Fibroblast of lung (primary cell): ENCODE measurements at regions not wholly inside any gene's neighbourhood (a gene's known extent, or its start where the extent isn't known, plus 50 kb on each side); places are given as distances from the start of the nearest gene placed in this dataset.

Source experiments
- DNase-seq, 2 donors: peaks; one replicate each; pipeline versions ENCODE4 v3.0.0 to v3.0.0-alpha.2; 2010; ENCODE audit warnings: low read depth in 2 of 2
- H2AFZ ChIP-seq: 2 replicates; pipeline ENCODE4 v1.5.1; 2012; ENCODE audit warnings: low read length, control low read depth, inconsistent platforms
- H3K27ac ChIP-seq: 2 replicates; pipeline ENCODE4 v1.5.1; 2011; ENCODE audit warnings: low read length, control low read depth; ENCODE audit not compliant: insufficient read depth
- H3K27me3 ChIP-seq: 2 replicates; pipeline ENCODE4 v1.5.1; 2011; ENCODE audit warnings: mild to moderate bottlenecking, low read length; ENCODE audit not compliant: control insufficient read depth, insufficient read depth
- H3K36me3 ChIP-seq: 2 replicates; pipeline ENCODE4 v1.5.1; 2011; ENCODE audit warnings: low read length; ENCODE audit not compliant: control insufficient read depth, insufficient read depth
- H3K4me1 ChIP-seq: 2 replicates; pipeline ENCODE4 v1.5.1; 2011; ENCODE audit warnings: low read length; ENCODE audit not compliant: control insufficient read depth, insufficient read depth; ENCODE audit errors: extremely low read depth
- H3K4me2 ChIP-seq: 2 replicates; pipeline ENCODE4 v1.5.1; 2011; ENCODE audit warnings: low read length, control low read depth; ENCODE audit not compliant: insufficient read depth; ENCODE audit errors: extremely low read depth
- H3K4me3 ChIP-seq, 4 experiments: fragments of 200-600 bp in 1 of 4; sonication (generic) in 1 of 4; replicated peaks in 1 of 4; 2 replicates each; pipeline ENCODE4 v1.5.1; 2011 to 2016; ENCODE audit warnings: low read length in 4 of 4, low read depth in 3 of 4, mild to moderate bottlenecking in 3 of 4, control low read depth in 2 of 4, inconsistent platforms in 1 of 4, mixed read lengths in 1 of 4; ENCODE audit not compliant: insufficient read depth in 1 of 4; ENCODE audit errors: control extremely low read depth in 1 of 4
- H3K79me2 ChIP-seq: 2 replicates; pipeline ENCODE4 v1.5.1; 2012; ENCODE audit warnings: mild to moderate bottlenecking, low read length, inconsistent platforms; ENCODE audit not compliant: control insufficient read depth, insufficient read depth
- H3K9ac ChIP-seq: 2 replicates; pipeline ENCODE4 v1.5.1; 2011; ENCODE audit warnings: mild to moderate bottlenecking, low read length, control low read depth; ENCODE audit not compliant: insufficient read depth
- H3K9me3 ChIP-seq: 2 replicates; pipeline ENCODE4 v1.5.1; 2012; ENCODE audit warnings: low read depth, low read length; ENCODE audit not compliant: control insufficient read depth, insufficient read depth
- H4K20me1 ChIP-seq: 2 replicates; pipeline ENCODE4 v1.5.1; 2011; ENCODE audit warnings: low read length; ENCODE audit not compliant: control insufficient read depth, insufficient read depth; ENCODE audit errors: extremely low read depth
- CTCF ChIP-seq, 2 donors: IDR thresholded peaks in 1 of 2; conservative IDR thresholded peaks in 1 of 2; 1 replicate in 1 of 2; 2 replicates in 1 of 2; pipeline ENCODE4 v1.5.1; 2011 to 2012; ENCODE audit warnings: low read length in 2 of 2, control low read depth in 1 of 2, inconsistent platforms in 1 of 2, low read depth in 1 of 2, mild to moderate bottlenecking in 1 of 2
- EZH2 ChIP-seq: IDR thresholded peaks from 2 replicates; pipeline ENCODE4 v1.5.1; 2012; ENCODE audit warnings: low read length, control low read depth, mild to moderate bottlenecking; ENCODE audit errors: missing control alignments

GRCh38 chr2:181198183-181198864 lies 217.9 kb downstream of the UBE2E3 start:
- Histone ChIP-seq H3K4me2 (no peak overlapping the region), H3K4me1 (no peaks in the 10 kb centered on the region), H3K27ac (no peak overlapping the region), H3K9ac (no peak overlapping the region), H3K27me3 (no peaks in the 10 kb centered on the region), H3K9me3 (no peaks in the 10 kb centered on the region), H3K4me3 (no peak overlapping the region), H3K79me2 (no peaks in the 10 kb centered on the region), H4K20me1 (no peaks in the 10 kb centered on the region), H3K36me3 (no peaks in the 10 kb centered on the region), H2AFZ (no peak overlapping the region)
- TF ChIP-seq EZH2 (no peak), CTCF (conservative IDR thresholded peaks at IDR 0.05 in 1 of 2, IDR thresholded peaks at IDR 0.05 in 1 of 2; ENCODE audit: low read depth in 1 of 2, low read length in 2 of 2) (no peak)
- DNase-seq, result no peak

- Histone ChIP-seq H3K4me2 (peak overlapping the region; percentile 35), H3K79me2 (no peaks in the 10 kb centered on the region), H3K36me3 (no peaks in the 10 kb centered on the region), H3K9ac (no peak overlapping the region), H2AFZ (no peak overlapping the region), H3K4me3 (no peak overlapping the region), H3K27me3 (no peaks in the 10 kb centered on the region), H3K4me1 (no peaks in the 10 kb centered on the region), H4K20me1 (no peaks in the 10 kb centered on the region), H3K27ac (peak overlapping the region; percentile 10), H3K9me3 (no peaks in the 10 kb centered on the region)
- no peak for TF ChIP-seq CTCF (conservative IDR thresholded peaks at IDR 0.05 in 1 of 2, IDR thresholded peaks at IDR 0.05 in 1 of 2; ENCODE audit: low read depth in 1 of 2, low read length in 2 of 2)
- TF ChIP-seq EZH2, result no peak
- peak; percentile 75 to 93 for DNase-seq
Measured at GRCh38 chr2:181203412-181203811, 223.0 kb downstream of the UBE2E3 start.

GRCh38 chr2:181203916-181204315 lies 223.5 kb downstream of the UBE2E3 start:
- no peaks in the 10 kb centered on the region for H4K20me1 ChIP-seq
- no peak overlapping the region for H3K4me2 ChIP-seq
- no peaks in the 10 kb centered on the region for H3K4me1 ChIP-seq
- H3K9me3 ChIP-seq, result no peaks in the 10 kb centered on the region
- no peak overlapping the region for H3K9ac ChIP-seq
- no peak overlapping the region for H2AFZ ChIP-seq
- H3K27me3 ChIP-seq, result no peaks in the 10 kb centered on the region
- no peaks in the 10 kb centered on the region for H3K36me3 ChIP-seq
- H3K4me3 ChIP-seq, result no peak overlapping the region
- DNase-seq, result peak; percentile 3 to 39
- no peak overlapping the region for H3K27ac ChIP-seq
- TF ChIP-seq EZH2 (no peak), CTCF (conservative IDR thresholded peaks at IDR 0.05 in 1 of 2, IDR thresholded peaks at IDR 0.05 in 1 of 2; ENCODE audit: low read depth in 1 of 2, low read length in 2 of 2) (no peak)
- no peaks in the 10 kb centered on the region for H3K79me2 ChIP-seq
